Small intestine (tissue), 7 donors: ENCODE measurements at regions not wholly inside any gene's neighbourhood (a gene's known extent, or its start where the extent isn't known, plus 50 kb on each side); places are given as distances from the start of the nearest gene placed in this dataset.
"Not testable (repeated sequence)": the region's sequence is repeated elsewhere in the genome, so short reads cannot be mapped to it uniquely, and the experiment has no call there.

Source experiments
- DNase-seq, 2 donors: peaks; one replicate each; pipeline versions ENCODE4 v3.0.0 to v3.0.0-alpha.2; 2013
- FAIRE-seq: peaks from 2 replicates; lab custom pipeline; 2012; peaks lifted over from hg19 to GRCh38; lab: Jason Lieb, UNC
- H3K27ac ChIP-seq, 3 donors: one replicate each; pipeline ENCODE4 v1.5.1; 2013; ENCODE audit warnings: low read length in 2 of 3, mild to moderate bottlenecking in 2 of 3, control low read depth in 1 of 3, inconsistent platforms in 1 of 3, low read depth in 1 of 3, moderate library complexity in 1 of 3
- H3K27me3 ChIP-seq, 3 donors: one replicate each; pipeline ENCODE4 v1.6.1; 2013; ENCODE audit warnings: low read length in 3 of 3, inconsistent platforms in 1 of 3; ENCODE audit not compliant: control insufficient read depth in 3 of 3, insufficient read depth in 3 of 3
- H3K36me3 ChIP-seq, 3 donors: one replicate each; pipeline ENCODE4 v1.6.1; 2013; ENCODE audit warnings: low read length in 3 of 3, inconsistent platforms in 1 of 3, low read depth in 1 of 3, mild to moderate bottlenecking in 1 of 3, moderate library complexity in 1 of 3; ENCODE audit not compliant: control insufficient read depth in 3 of 3, insufficient read depth in 2 of 3
- H3K4me1 ChIP-seq, 3 donors: one replicate each; pipeline ENCODE4 v1.6.1; 2013; ENCODE audit warnings: low read length in 2 of 3, inconsistent platforms in 1 of 3, low read depth in 1 of 3, mild to moderate bottlenecking in 1 of 3, moderate library complexity in 1 of 3; ENCODE audit not compliant: control insufficient read depth in 3 of 3, insufficient read depth in 2 of 3
- H3K4me3 ChIP-seq, 3 donors: one replicate each; pipeline ENCODE4 v1.5.1; 2013; ENCODE audit warnings: low read length in 3 of 3, control low read depth in 1 of 3, inconsistent platforms in 1 of 3, low read depth in 1 of 3, mild to moderate bottlenecking in 1 of 3, moderate library complexity in 1 of 3
- H3K9me3 ChIP-seq, 2 donors: one replicate each; pipeline ENCODE4 v1.6.1; 2013; ENCODE audit warnings: low read depth in 1 of 2, low read length in 1 of 2; ENCODE audit not compliant: control insufficient read depth in 2 of 2, insufficient read depth in 1 of 2
- WGBS, 3 donors: extraction: QIAGEN DNeasy Blood & Tissue Kit; methylation state at CpG; one replicate each; pipeline ENCODE4 v1.1.7; 2013; 5-methylcytosine and 5-hydroxymethylcytosine counted together
- donor health status: healthy with polysubstance abuse.
- donor health status: control.
- donor health status: control.
- donor health status: Bipolar disorder and iron deficiency.
- donor health status: healthy.

DNA sequence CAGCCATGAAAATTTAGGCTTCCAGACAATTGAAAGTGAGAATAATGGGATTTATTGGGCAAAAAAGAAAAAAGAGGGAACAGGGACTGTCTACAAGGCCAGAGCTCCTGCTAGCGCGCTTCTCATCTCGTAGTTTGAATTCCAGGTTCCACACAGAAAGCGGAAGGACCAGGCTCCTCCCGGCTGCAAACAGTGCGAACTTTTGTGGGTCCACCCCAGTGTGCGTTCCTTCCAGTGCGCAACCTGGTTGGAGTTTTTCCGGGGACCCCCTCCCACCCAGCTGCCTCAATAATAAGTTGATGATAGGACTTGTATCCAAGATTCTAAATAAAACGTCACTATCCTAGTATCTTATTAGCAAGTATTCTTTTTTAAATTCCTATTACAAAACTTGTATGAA, 467.7 kb upstream of the TUSC1 start:
- 91 to 94% (median 92%) methylated on average over 10 of the region's 10 CpGs for WGBS, 3 donors
- Histone ChIP-seq H3K4me3 (no peak overlapping the region), H3K27ac (no peak overlapping the region), H3K36me3 (no peaks in the 10 kb centered on the region), H3K4me1 (no peaks in the 10 kb centered on the region), H3K27me3 (no peaks in the 10 kb centered on the region), H3K9me3 (no peaks in the 10 kb centered on the region)
- FAIRE-seq = no peak
- no peak for DNase-seq

DNA sequence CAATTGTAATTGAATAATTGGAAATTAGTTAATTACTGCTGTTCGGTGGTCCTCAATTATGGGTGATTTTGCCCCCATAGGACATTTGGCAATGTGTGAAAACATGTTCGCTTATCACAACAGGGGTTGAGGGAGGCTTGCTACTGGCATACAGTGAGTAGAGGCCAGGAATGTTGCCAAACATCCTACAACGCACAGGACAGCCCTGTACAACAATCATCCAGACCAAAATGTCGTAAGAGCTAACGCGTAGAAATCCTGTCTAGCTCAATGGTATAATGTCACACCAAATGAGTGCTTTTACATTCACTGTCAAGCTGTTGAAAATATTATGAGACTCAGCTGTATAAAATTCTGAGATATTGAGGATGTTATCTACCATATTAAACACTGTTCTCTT, 464.4 kb upstream of the TUSC1 start:
- DNase-seq (no peak), FAIRE-seq (no peak)
- Histone ChIP-seq H3K27me3 (no peaks in the 10 kb centered on the region), H3K36me3 (no peaks in the 10 kb centered on the region), H3K4me3 (no peak overlapping the region), H3K4me1 (no peaks in the 10 kb centered on the region), H3K27ac (no peak overlapping the region), H3K9me3 (no peaks in the 10 kb centered on the region)
- 89 to 92% (median 91%) methylated on average over 6 of the region's 6 CpGs for WGBS, 3 donors

DNA sequence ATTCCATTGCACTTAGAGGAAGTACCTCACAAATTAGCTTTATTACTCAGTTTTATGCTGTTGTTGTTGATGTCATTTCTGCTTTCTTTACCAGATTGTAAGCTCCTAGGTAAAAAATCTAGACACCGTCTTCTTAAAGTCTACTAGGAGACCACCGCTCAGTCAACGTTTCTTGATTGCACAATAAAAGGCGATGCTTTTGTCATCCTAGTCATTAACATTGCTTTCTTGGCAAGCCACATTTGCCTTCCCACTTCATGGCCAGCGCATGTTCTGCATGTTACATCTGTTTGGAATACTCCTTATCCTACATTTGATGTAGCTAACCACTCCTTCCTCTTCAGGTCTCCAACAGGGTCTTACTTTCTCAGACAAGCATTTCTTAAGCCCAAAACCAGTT, 464.0 kb upstream of the TUSC1 start:
- Histone ChIP-seq H3K9me3 (no peaks in the 10 kb centered on the region), H3K4me3 (no peak overlapping the region), H3K36me3 (no peaks in the 10 kb centered on the region), H3K27me3 (no peaks in the 10 kb centered on the region), H3K27ac (no peak overlapping the region), H3K4me1 (no peaks in the 10 kb centered on the region)
- 89 to 90% (median 90%) methylated on average over 5 of the region's 5 CpGs for WGBS, 3 donors
- FAIRE-seq (no peak), DNase-seq (no peak)

DNA sequence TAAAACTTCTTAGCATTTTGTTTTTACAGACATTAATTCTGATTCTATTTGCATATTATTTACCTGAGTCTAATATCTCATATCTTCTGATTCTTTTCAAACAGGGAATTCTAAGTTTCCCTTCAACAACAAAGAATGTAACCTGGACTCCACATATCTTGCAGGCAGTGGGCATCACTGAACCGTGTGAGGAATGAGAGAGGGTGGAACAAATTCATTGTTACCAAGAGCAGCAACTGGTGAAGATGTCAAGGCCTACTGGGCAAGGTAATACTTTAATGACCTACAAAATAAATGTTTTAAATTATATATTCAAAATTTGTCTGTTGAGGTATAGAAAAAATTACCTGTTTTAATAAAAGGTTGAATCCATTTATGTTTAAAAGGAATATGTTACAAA, 455.3 kb upstream of the TUSC1 start:
- no peaks in the 10 kb centered on the region for H3K27me3 ChIP-seq
- H3K4me1 ChIP-seq = no peaks in the 10 kb centered on the region
- no peaks in the 10 kb centered on the region for H3K9me3 ChIP-seq
- FAIRE-seq (no peak), DNase-seq (no peak)
- no peak overlapping the region for H3K4me3 ChIP-seq
- no peak overlapping the region for H3K27ac ChIP-seq
- H3K36me3 ChIP-seq = no peaks in the 10 kb centered on the region
- 54 to 80% (median 79%) methylated on average over 1 of the region's 1 CpG for WGBS, 3 donors

DNA sequence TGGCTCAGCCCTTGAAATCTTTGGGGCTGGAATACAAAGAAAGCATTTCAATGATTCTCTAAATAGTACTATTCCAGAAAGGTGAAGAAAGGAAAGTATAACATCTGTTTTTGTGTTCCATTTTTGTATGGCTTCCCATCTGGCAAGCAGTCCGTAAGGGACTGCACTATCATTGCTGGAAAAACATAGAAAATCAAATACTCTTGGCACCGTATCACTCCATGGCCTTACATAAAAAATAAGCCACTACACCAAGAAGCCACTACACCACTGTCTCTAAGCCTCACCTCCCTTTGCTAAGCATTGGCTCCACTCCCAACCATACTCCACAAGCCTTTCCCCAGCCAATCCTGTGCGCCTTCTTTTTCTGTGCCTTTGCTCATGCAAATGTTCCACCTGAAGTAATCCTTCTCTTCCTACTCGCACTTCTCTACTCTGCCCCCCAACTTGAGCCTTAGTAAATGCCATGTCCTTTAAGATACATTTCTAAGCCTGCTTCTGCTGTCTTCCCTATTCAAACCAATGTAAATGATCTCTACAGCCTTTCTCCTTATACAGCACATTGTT, 454.6 kb upstream of the TUSC1 start:
- DNase-seq (no peak), FAIRE-seq (no peak)
- 82 to 86% (median 84%) methylated on average over 4 of the region's 4 CpGs for WGBS, 3 donors
- Histone ChIP-seq H3K36me3 (no peaks in the 10 kb centered on the region), H3K4me1 (no peaks in the 10 kb centered on the region), H3K27ac (no peak overlapping the region), H3K27me3 (no peaks in the 10 kb centered on the region), H3K4me3 (no peak overlapping the region), H3K9me3 (no peaks in the 10 kb centered on the region)

DNA sequence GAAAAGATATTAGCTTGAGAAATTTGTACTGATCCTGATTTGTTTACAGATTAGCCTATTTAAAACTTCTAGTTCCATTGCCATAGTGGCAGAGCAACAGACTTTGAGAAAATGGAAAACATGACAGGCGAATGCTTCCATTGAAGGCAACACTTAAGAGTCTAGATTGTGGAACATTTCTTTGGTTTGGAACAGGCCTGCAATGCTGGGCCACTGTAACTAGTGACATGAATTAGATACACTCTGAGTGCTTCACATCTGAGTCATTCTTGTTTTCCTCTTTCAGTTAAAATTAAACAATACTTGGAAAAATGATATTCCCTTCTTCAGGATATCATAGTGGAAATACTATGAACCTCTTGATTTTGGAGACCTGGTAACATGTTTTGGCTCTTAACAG, 453.6 kb upstream of the TUSC1 start:
- FAIRE-seq (no peak), DNase-seq (no peak)
- no peak overlapping the region for H3K4me3 ChIP-seq
- H3K4me1 ChIP-seq = no peaks in the 10 kb centered on the region
- H3K36me3 ChIP-seq = no peaks in the 10 kb centered on the region
- H3K9me3 ChIP-seq = no peaks in the 10 kb centered on the region
- no peak overlapping the region for H3K27ac ChIP-seq
- 81 to 95% (median 87%) methylated on average over 1 of the region's 1 CpG for WGBS, 3 donors
- H3K27me3 ChIP-seq = no peaks in the 10 kb centered on the region

DNA sequence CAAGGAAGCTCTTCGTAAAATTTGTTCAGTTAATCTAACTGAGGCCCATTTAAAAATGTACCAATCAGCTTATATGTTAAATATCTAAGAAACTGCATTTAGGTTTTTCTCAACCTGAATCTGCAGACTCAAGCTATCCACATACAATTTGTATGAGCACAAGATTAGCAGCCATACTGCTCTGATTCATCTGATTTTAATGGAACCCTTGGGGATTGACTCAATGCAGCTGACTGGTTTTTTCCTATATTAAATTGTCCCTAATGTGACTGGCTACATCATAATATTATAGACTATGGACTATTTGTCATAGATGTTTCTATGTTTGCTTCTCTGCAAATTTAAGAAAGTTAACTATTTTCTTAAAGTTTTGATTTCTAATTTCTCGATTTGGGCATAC, 451.0 kb upstream of the TUSC1 start:
- Histone ChIP-seq H3K36me3 (no peaks in the 10 kb centered on the region), H3K4me3 (no peak overlapping the region), H3K27ac (no peak overlapping the region), H3K4me1 (no peaks in the 10 kb centered on the region), H3K27me3 (no peaks in the 10 kb centered on the region), H3K9me3 (no peaks in the 10 kb centered on the region)
- 57 to 81% (median 62%) methylated on average over 2 of the region's 2 CpGs for WGBS, 3 donors
- FAIRE-seq (no peak), DNase-seq (no peak)

DNA sequence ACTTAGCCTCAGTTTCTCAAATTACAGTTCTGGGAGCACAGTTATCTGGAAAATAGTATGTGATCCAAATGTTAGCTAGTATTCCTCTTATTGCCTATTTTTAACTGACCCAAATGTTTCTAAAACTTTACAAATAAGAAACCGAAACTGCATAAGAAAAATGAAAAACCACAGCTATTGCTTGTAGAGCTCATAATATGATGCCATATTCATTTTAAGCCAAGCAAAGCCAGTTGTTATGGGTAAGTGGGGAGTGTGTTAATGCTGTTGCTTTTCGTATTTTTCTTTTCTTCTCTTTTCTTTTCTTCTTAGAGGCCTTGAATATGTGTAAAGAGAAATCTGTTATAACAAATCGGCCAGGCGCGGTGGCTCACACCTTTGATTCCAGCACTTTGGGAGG, 447.4 kb upstream of the TUSC1 start:
- FAIRE-seq (no peak), DNase-seq (no peak)
- Histone ChIP-seq H3K9me3 (no peaks in the 10 kb centered on the region), H3K27me3 (no peaks in the 10 kb centered on the region), H3K27ac (no peak overlapping the region), H3K4me1 (no peaks in the 10 kb centered on the region), H3K36me3 (no peaks in the 10 kb centered on the region), H3K4me3 (no peak overlapping the region)
- 89 to 91% (median 91%) methylated on average over 5 of the region's 5 CpGs for WGBS, 3 donors

DNA sequence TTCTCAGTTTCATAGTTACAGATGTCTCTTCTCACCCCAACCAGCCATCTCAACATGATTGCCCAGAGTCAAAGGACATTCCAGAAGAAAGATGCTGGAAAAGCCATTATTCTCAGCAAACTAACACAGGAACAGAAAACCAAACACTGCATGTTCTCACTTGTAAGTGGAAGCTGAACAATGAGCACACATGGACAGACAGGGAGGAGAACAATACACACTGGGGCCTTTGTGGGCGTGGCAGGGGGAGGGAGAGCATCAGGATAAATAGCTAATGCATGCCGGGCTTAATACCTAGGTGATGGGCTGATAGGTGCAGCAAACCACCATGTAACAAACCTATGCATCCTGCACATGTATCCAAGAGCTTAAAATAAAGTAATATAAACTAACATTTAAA, 437.8 kb upstream of the TUSC1 start:
- not testable (repeated sequence) for DNase-seq, H3K27ac ChIP-seq, H3K36me3 ChIP-seq, FAIRE-seq, H3K4me1 ChIP-seq, H3K27me3 ChIP-seq, H3K4me3 ChIP-seq, H3K9me3 ChIP-seq
- 32 to 56% (median 38%) methylated on average over 2 of the region's 2 CpGs for WGBS, 3 donors
